GM19397 (cell line): ENCODE measurements at regions not wholly inside any gene's neighbourhood (a gene's known extent, or its start where the extent isn't known, plus 50 kb on each side); places are given as distances from the start of the nearest gene placed in this dataset.
"Not testable (repeated sequence)": the region's sequence is repeated elsewhere in the genome, so short reads cannot be mapped to it uniquely, and the experiment has no call there.

Experiments used
- ATAC-seq: cut with Tn5 transposase; IDR thresholded peaks from one replicate; pipeline ENCODE4 v1.9.1; 2021; ENCODE audit warnings: mild to moderate bottlenecking, moderate library complexity; ENCODE audit not compliant: unreplicated experiment

DNA sequence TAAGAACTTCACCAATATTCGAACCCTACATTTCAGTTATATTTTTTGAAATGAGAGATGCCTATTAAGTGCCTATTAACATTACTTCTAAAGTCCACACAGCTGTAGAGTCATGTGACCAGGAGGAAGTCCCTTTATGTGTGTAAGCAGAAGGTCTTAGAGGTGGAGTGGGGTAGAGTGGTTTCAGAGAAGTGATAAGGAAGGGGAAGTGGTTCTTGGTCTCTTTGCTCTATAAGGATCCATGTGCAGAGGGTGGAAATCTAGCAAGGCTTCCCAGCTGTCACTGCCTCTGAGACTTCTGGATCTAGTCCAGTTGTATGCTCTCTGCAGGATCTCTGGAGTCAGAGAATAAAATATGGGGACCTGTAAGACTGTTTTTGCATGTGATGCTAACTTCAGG is 673.9 kb downstream of the FLRT2 start:
- no peak for ATAC-seq

- ATAC-seq: no peak
Measured at GRCh38 chr14:86196471-86196870, 666.5 kb downstream of the FLRT2 start.

GRCh38 chr14:86193756-86194155 is 663.8 kb downstream of the FLRT2 start:
- ATAC-seq: no peak

DNA sequence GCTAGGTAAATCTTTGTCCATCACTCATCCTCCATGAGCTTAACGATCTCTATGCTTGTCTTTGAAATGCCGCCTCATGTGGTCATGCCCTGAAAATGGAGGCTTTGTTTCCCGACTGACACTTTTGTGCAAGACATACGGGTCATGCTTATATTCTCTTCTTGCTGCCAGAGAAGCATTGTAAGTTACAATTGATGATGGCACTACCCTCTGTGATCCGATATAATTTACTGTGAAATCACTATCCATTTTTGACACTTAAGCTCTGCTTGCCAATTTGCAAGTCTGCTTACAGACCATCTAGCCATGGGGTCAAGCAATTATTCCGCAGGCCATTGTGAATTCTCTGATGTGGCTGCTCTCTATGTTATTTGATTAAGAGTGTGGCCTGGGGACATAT is 650.0 kb downstream of the FLRT2 start:
- no peak for ATAC-seq

GRCh38 chr14:86168371-86168770 is 638.4 kb downstream of the FLRT2 start:
- no peak for ATAC-seq

DNA sequence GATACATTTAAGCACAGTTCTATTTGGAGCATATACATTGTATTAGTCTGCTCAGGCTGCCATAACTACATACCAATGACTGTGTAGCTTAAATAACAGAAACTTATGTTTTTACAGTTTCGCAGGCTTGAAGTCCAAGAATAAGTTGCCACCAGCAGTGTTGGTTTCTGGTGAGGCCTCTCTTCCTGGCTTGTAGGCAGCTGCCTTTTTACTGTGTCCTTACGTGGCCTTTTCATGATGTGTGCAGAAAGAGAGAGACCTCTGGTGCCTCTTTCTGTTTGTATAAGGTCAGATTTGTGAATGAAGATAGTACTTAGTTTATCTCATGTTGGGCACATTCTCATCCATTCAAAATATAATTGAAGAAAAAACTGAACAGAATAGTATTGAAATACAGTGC is 636.6 kb downstream of the FLRT2 start:
- no peak for ATAC-seq

DNA sequence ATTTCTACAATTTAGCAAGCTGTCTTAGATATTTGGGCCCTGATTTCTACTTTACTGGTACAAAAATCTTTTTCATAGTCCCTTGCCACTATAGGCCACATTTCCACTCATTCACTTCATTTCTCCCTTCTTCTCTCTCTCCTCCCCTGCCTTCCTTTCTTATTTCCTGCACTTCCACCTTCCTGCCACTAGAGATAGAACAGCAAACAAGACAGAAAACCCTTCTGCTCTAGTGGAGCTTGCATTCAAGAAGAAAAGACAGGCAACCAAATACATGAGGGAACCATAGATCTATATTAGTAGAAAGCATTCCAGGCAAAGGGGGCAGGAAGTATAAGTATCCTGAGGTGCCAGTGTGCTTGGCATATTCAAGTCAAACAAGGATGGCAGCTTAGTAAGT is 623.5 kb downstream of the FLRT2 start:
- ATAC-seq: no peak

- no peak for ATAC-seq
Measured at GRCh38 chr14:86143248-86143647, 613.3 kb downstream of the FLRT2 start.

DNA sequence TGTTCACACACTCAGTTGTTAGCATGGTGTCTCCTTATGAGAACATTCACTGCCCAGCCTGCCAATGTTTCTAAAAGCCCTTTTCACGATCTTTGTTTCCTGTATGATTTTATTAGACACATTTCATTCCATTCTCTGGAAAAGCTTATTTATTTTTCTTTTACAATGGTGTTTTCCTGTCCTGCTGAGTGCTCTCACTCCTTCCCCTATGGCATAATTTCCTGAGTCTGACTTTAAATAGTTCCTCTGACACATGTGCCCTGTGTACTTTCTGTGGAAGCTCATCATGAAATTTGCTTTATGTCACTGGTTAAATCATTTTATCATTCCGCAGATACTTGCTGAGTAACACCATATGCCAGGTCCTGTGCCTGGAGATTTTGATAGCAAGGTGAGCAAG is 612.0 kb downstream of the FLRT2 start:
- no peak for ATAC-seq

GRCh38 chr14:86129426-86129825 is 599.5 kb downstream of the FLRT2 start:
- ATAC-seq: no peak

- ATAC-seq: no peak
Measured at GRCh38 chr14:86124328-86124727, 594.4 kb downstream of the FLRT2 start.

DNA sequence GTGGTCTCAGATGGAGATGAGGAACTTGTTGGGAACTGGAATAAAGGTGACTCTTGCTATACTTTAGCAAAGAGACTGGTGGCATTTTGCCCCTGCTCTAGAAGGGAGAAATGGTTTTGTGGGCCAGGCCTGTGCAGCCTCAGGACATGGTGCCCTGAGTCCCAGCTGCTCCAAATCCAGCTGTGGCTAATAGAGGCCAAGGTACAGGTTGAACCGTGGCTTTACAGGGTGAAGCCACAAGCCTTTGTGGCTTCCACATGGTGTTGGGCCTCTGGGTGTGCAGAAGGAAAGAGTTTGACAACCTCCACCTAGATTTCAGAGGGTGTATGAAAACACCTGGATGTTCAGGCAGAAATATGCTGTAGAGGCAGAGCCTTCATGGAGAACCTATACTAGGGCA is 586.0 kb downstream of the FLRT2 start:
- ATAC-seq: no peak

GRCh38 chr14:86110871-86111270 is 580.9 kb downstream of the FLRT2 start:
- not testable (repeated sequence) for ATAC-seq

GRCh38 chr14:86104691-86105265 is 574.8 kb downstream of the FLRT2 start:
- ATAC-seq: no peak

DNA sequence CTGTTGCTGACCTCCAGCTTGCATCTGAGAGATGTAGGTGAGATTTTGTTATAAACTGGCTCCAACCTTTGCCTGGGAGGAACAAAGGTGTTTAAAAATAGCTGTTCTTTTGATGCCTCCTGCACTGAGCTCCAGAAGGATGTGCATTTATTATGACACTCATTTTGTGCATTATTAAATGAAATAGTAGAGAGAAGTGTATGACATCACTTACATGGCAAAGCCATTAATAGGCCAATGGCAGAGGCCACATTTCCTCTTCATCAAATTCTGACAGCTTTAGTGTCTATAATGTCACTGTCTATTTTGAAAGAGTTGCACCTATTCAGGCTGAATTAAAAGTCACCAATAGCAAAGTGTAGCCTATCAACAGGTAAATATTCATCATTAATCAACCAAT is 564.6 kb downstream of the FLRT2 start:
- ATAC-seq: no peak

DNA sequence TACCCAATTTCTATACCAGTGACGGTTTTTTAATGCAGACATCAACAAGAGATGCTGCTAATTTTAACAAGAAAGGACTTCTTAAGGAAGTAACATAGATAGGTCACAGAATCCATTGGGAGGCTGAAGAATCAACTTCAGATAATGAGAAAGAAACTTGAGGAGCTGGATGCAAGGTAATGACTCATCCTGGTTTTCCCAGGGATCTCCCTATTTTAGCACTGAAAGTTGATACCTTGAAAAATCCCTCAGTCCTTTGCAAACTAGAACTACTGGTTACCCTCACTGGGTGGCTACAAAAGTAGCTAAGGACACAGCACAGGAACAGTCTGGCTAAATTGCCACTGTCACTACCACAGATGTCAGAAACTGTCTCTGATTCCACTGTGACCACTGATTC is 561.9 kb downstream of the FLRT2 start:
- no peak for ATAC-seq

GRCh38 chr14:86088156-86088555 is 558.2 kb downstream of the FLRT2 start:
- ATAC-seq: no peak

- ATAC-seq: no peak
Measured at GRCh38 chr14:86087377-86087776, 557.4 kb downstream of the FLRT2 start.

DNA sequence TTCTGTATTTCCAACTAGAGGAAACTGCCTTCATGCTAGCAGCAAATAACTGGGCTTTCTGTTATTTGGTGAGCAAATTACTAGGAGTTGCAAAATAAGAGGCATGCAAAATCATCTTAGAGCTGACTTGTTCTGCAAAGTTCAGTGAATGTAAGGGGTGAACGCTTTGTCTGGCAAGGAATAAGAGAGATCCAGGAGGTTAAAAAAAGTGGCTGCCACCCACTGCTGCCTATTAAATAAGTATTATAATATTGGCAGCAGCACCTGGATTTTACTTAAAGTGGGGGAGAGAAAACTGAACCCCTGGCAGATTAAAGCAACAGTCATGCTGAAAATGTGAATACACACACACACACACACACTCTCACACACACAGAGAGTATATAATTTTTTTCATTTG is 557.0 kb downstream of the FLRT2 start:
- no peak for ATAC-seq

GRCh38 chr14:86084097-86084496 is 554.2 kb downstream of the FLRT2 start:
- no peak for ATAC-seq

- ATAC-seq: no peak
Measured at GRCh38 chr14:86083616-86084015, 553.7 kb downstream of the FLRT2 start.

GRCh38 chr14:86072116-86072894 is 542.4 kb downstream of the FLRT2 start:
- ATAC-seq: no peak

GRCh38 chr14:86066651-86067050 is 536.7 kb downstream of the FLRT2 start:
- no peak for ATAC-seq
